ENCODE measurements at regions not wholly inside any gene's neighbourhood (a gene's known extent, or its start where the extent isn't known, plus 50 kb on each side); places are given as distances from the start of the nearest gene placed in this dataset.

DNA sequence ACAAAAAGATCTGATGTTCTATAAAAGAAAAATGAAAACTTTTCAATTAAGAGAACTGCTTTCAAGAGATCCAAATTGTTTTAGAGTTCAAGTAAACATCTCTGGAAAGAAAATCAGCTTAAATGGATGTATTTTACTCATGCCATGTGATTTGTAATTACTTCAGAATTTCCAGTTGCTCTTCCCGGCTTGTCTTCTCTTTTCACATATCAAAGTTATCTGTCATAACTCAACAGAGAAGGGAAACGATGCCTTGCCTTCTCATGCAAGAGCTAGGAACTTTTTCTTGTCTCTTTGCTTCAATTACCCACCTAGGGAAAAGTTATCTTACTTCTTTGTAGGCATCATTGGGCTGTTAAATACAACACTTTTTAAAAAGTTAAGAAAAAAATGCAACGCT lies 255.2 kb upstream of the POU2AF2 start:
- no peak overlapping the region for H3K4me3 ChIP-seq
- H3K9ac ChIP-seq (ENCODE audit: insufficient read length) = no peak overlapping the region
- H3K9me3 ChIP-seq (ENCODE audit: low read depth, low read length) = no peaks in the 10 kb centered on the region
- DNase-seq (ENCODE audit: low read depth, low spot score) = no peak
- TF ChIP-seq EZH2 (IDR thresholded peaks at IDR 0.05) = no peak
- no peak for TF ChIP-seq POLR2AphosphoS5 (IDR thresholded peaks at IDR 0.05; ENCODE audit: borderline replicate concordance, low read depth, low read length)
- TF ChIP-seq FOXP2 (optimal IDR thresholded peaks at IDR 0.05; ENCODE audit: control extremely low read depth, extremely low read length, insufficient read depth) = no peak
- no peaks in the 10 kb centered on the region for H3K36me3 ChIP-seq (ENCODE audit: insufficient read depth, low read length)
- no peak overlapping the region for H3K27ac ChIP-seq

DNA sequence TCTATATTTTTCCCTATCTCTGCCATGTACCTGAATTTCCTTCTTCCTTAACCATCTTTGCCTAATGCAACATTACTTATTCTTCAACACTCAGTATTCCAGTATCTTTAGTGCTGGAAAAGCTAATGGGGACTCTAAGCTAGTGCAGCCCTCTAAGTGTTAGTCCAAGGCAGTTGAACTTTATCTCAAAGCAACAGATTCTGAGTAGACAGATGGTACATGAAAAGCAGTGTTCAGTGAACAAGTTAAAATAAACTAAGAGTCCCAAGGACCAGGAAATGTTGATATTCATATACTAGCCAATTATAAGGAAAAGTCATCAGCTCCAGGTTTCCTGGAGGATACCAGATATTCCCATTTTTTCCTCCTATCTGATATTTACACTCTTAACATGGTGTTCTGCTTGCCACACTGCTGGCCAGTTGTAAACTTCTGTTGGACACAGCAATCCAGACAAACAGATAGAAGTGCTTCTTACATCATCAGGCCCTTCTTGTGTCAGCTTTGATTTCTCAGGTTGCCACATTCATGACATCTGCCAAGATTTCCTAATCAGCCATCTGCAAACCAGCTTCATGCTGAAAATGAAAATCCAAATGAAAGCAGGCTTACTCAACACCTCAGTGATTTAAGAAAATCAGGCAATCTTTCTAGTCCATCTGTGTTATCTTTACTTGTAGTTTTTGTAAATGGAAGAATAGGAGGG lies 255.9 kb upstream of the POU2AF2 start:
- H3K4me3 ChIP-seq = no peak overlapping the region
- H3K9me3 ChIP-seq (ENCODE audit: low read depth, low read length) = no peaks in the 10 kb centered on the region
- H3K9ac ChIP-seq (ENCODE audit: insufficient read length) = no peak overlapping the region
- H3K36me3 ChIP-seq (ENCODE audit: insufficient read depth, low read length) = no peaks in the 10 kb centered on the region
- no peak for TF ChIP-seq EZH2 (IDR thresholded peaks at IDR 0.05)
- no peak for TF ChIP-seq FOXP2 (optimal IDR thresholded peaks at IDR 0.05; ENCODE audit: control extremely low read depth, extremely low read length, insufficient read depth)
- TF ChIP-seq POLR2AphosphoS5 (IDR thresholded peaks at IDR 0.05; ENCODE audit: borderline replicate concordance, low read depth, low read length) = no peak
- DNase-seq (ENCODE audit: low read depth, low spot score) = no peak
- no peak overlapping the region for H3K27ac ChIP-seq

DNA sequence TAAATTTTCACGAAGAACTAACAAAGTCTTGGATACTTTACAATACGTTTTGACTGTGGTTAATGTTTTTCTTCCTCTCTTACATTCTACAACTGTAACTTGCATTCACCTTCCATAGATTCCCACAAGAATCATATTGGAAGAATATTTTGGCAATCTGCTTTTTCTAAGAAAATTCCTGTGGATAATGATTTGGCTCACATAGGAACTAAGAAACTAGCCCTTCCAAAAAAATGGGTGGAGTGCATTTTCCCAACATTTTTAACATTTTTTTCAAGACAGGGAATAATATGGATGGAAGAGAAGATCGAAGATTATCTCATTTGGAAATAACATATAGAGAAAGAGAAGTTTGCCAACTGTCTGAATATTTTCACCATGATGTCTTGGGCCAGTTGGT lies 256.9 kb upstream of the POU2AF2 start:
- Histone ChIP-seq H3K9me3 (ENCODE audit: low read depth, low read length) (no peaks in the 10 kb centered on the region), H3K27ac (no peak overlapping the region), H3K4me3 (no peak overlapping the region), H3K36me3 (ENCODE audit: insufficient read depth, low read length) (no peaks in the 10 kb centered on the region), H3K9ac (ENCODE audit: insufficient read length) (no peak overlapping the region)
- TF ChIP-seq EZH2 (IDR thresholded peaks at IDR 0.05) (no peak), POLR2AphosphoS5 (IDR thresholded peaks at IDR 0.05; ENCODE audit: borderline replicate concordance, low read depth, low read length) (no peak), FOXP2 (optimal IDR thresholded peaks at IDR 0.05; ENCODE audit: control extremely low read depth, extremely low read length, insufficient read depth) (no peak)
- no peak for DNase-seq (ENCODE audit: low read depth, low spot score)

DNA sequence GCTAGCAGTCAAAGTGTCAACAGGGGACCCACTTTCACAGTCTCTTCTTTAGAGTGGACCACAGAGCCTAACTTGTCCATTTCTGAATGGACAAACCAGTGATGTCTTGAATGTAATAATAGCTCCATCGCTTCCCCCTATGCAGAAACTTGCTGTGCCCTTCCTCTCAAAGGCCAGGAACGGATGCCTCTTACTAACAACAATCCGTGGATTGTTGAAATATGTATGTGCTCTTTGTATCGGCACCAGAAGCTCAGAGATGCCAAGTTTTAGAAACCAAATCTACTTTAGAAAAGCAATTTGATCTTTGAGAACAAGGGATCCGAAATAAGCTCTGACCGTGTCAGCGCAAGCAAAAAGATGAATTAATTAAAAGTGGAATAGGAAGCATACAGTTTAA lies 259.5 kb upstream of the POU2AF2 start:
- no peak for TF ChIP-seq FOXP2 (optimal IDR thresholded peaks at IDR 0.05; ENCODE audit: control extremely low read depth, extremely low read length, insufficient read depth)
- no peak for TF ChIP-seq POLR2AphosphoS5 (IDR thresholded peaks at IDR 0.05; ENCODE audit: borderline replicate concordance, low read depth, low read length)
- no peak for TF ChIP-seq EZH2 (IDR thresholded peaks at IDR 0.05)
- H3K9me3 ChIP-seq (ENCODE audit: low read depth, low read length) = no peaks in the 10 kb centered on the region
- H3K27ac ChIP-seq = no peak overlapping the region
- H3K4me3 ChIP-seq = no peak overlapping the region
- H3K36me3 ChIP-seq (ENCODE audit: insufficient read depth, low read length) = no peaks in the 10 kb centered on the region
- H3K9ac ChIP-seq (ENCODE audit: insufficient read length) = no peak overlapping the region
- no peak for DNase-seq (ENCODE audit: low read depth, low spot score)

DNA sequence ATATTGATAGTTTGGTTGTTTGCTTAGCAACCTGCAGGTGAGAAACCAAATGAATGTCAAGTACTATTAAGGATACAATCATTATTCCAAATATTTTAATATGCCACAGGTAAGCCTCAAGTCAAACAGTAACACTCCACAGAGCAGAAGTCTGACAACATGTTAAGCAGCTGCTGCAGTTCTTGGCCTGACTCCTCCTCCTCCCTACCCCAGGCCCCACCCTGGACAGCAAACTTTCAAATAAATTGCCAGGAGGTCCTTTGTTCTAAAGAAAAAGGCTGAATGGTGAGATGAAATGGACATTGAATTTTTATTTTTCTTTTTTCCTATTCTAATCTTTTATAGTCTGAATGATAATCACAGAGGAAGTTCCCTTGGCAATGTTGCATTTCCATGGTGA lies 260.0 kb upstream of the POU2AF2 start:
- TF ChIP-seq POLR2AphosphoS5 (IDR thresholded peaks at IDR 0.05; ENCODE audit: borderline replicate concordance, low read depth, low read length) (no peak), FOXP2 (optimal IDR thresholded peaks at IDR 0.05; ENCODE audit: control extremely low read depth, extremely low read length, insufficient read depth) (no peak), EZH2 (IDR thresholded peaks at IDR 0.05) (no peak)
- no peaks in the 10 kb centered on the region for H3K36me3 ChIP-seq (ENCODE audit: insufficient read depth, low read length)
- no peak for DNase-seq (ENCODE audit: low read depth, low spot score)
- H3K27ac ChIP-seq = no peak overlapping the region
- no peaks in the 10 kb centered on the region for H3K9me3 ChIP-seq (ENCODE audit: low read depth, low read length)
- H3K4me3 ChIP-seq = no peak overlapping the region
- H3K9ac ChIP-seq (ENCODE audit: insufficient read length) = no peak overlapping the region

- H3K36me3 ChIP-seq (ENCODE audit: insufficient read depth, low read length) = no peaks in the 10 kb centered on the region
- H3K27ac ChIP-seq = no peak overlapping the region
- no peaks in the 10 kb centered on the region for H3K9me3 ChIP-seq (ENCODE audit: low read depth, low read length)
- no peak overlapping the region for H3K4me3 ChIP-seq
- TF ChIP-seq EZH2 (IDR thresholded peaks at IDR 0.05) (no peak), POLR2AphosphoS5 (IDR thresholded peaks at IDR 0.05; ENCODE audit: borderline replicate concordance, low read depth, low read length) (no peak), FOXP2 (optimal IDR thresholded peaks at IDR 0.05; ENCODE audit: control extremely low read depth, extremely low read length, insufficient read depth) (no peak)
- no peak overlapping the region for H3K9ac ChIP-seq (ENCODE audit: insufficient read length)
- DNase-seq (ENCODE audit: low read depth, low spot score) = no peak
Observed at GRCh38 chr11:110984693-110985092, 260.8 kb upstream of the POU2AF2 start.

DNA sequence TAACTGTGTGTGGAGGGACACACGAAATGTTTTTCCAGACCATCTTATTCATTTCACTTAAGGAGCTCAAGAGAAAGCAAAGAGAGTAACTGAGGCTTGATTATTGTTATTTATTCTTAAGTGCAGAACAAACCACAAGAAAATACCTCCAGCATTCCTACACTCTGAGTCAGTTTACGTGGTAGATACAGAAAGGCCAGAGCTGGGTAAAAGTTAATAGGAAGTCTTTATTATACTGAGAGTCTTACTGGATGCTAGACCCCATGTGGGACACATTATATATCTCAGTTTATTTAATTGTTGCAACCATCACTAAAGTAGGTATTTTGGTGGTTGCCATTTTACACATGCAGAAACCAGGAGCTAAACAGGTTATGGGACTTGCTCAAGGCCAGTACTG lies 261.4 kb upstream of the POU2AF2 start:
- H3K9me3 ChIP-seq (ENCODE audit: low read depth, low read length) = no peaks in the 10 kb centered on the region
- TF ChIP-seq EZH2 (IDR thresholded peaks at IDR 0.05) (no peak), POLR2AphosphoS5 (IDR thresholded peaks at IDR 0.05; ENCODE audit: borderline replicate concordance, low read depth, low read length) (no peak), FOXP2 (optimal IDR thresholded peaks at IDR 0.05; ENCODE audit: control extremely low read depth, extremely low read length, insufficient read depth) (no peak)
- H3K36me3 ChIP-seq (ENCODE audit: insufficient read depth, low read length) = no peaks in the 10 kb centered on the region
- H3K9ac ChIP-seq (ENCODE audit: insufficient read length) = no peak overlapping the region
- no peak overlapping the region for H3K4me3 ChIP-seq
- no peak overlapping the region for H3K27ac ChIP-seq
- DNase-seq (ENCODE audit: low read depth, low spot score) = no peak

DNA sequence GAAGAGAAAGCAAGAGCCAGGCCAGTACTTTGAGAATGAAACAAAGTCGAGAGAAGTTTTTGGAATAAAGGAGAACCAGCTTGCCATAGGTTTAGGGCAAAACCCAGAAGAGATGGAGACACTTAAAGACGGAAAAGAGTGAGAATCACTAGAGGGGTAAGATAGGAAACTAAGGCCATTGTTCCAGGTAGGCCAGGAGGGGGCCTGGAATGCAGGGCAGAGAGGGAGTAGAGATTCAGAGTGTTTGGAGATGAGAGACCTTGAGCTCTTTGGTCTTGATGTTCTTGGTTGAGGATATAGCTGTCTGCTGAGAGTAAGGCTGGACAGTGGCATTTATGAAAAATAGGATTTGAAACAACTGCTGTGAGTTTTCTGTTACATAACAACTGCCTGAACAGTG lies 263.3 kb upstream of the POU2AF2 start:
- H3K9me3 ChIP-seq (ENCODE audit: low read depth, low read length) = no peaks in the 10 kb centered on the region
- H3K27ac ChIP-seq = no peak overlapping the region
- H3K9ac ChIP-seq (ENCODE audit: insufficient read length) = no peak overlapping the region
- no peak overlapping the region for H3K4me3 ChIP-seq
- no peaks in the 10 kb centered on the region for H3K36me3 ChIP-seq (ENCODE audit: insufficient read depth, low read length)
- TF ChIP-seq FOXP2 (optimal IDR thresholded peaks at IDR 0.05; ENCODE audit: control extremely low read depth, extremely low read length, insufficient read depth) = no peak
- TF ChIP-seq POLR2AphosphoS5 (IDR thresholded peaks at IDR 0.05; ENCODE audit: borderline replicate concordance, low read depth, low read length) = no peak
- no peak for TF ChIP-seq EZH2 (IDR thresholded peaks at IDR 0.05)
- DNase-seq (ENCODE audit: low read depth, low spot score) = no peak

DNA sequence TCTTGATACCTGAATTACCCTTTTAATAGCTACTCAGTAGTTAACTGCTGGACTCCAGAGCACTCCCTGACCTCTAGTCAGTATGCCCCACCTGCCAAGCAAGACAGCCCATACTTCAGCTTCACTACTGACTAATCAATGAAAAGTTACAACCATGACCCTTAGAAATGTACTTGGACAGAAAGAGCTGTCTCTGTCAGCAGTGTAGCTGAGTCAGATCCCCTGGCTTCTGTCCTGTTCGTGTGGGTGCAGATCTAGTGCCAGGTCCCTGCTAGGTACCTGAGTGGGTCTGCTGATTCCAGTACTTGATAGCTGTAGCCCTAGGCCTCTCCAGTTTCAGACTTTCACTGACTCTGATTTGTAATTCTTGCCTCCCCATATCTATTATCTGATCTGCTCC lies 265.8 kb upstream of the POU2AF2 start:
- Histone ChIP-seq H3K27ac (no peak overlapping the region), H3K9me3 (ENCODE audit: low read depth, low read length) (no peaks in the 10 kb centered on the region), H3K9ac (ENCODE audit: insufficient read length) (no peak overlapping the region), H3K4me3 (no peak overlapping the region), H3K36me3 (ENCODE audit: insufficient read depth, low read length) (no peaks in the 10 kb centered on the region)
- TF ChIP-seq FOXP2 (optimal IDR thresholded peaks at IDR 0.05; ENCODE audit: control extremely low read depth, extremely low read length, insufficient read depth) (no peak), POLR2AphosphoS5 (IDR thresholded peaks at IDR 0.05; ENCODE audit: borderline replicate concordance, low read depth, low read length) (no peak), EZH2 (IDR thresholded peaks at IDR 0.05) (no peak)
- no peak for DNase-seq (ENCODE audit: low read depth, low spot score)

All from SK-N-MC (cell line).